OCI-LY3 (cell line): ENCODE measurements at regions not wholly inside any gene's neighbourhood (a gene's known extent, or its start where the extent isn't known, plus 50 kb on each side); places are given as distances from the start of the nearest gene placed in this dataset.

Experiments
- H2AFZ ChIP-seq: fragments of 200-600, 300-600 bp; shearing (Covaris generic); 2 replicates; pipeline ENCODE4 v1.6.0; 2014; ENCODE audit warnings: antibody characterized with exemption, low read depth, low read length
- H3K27ac ChIP-seq: fragments of 200-600, 300-600 bp; sonication (generic); 2 replicates; pipeline ENCODE4 v1.5.1; 2014; ENCODE audit warnings: mild to moderate bottlenecking, low read length, moderate library complexity, mixed read lengths
- H3K27me3 ChIP-seq: fragments of 200-600, 300-600 bp; sonication (generic); 2 replicates; pipeline ENCODE4 v1.6.1; 2014; ENCODE audit warnings: low read depth, low read length, mixed read lengths
- H3K36me3 ChIP-seq: fragments of 200-600, 300-600 bp; sonication (generic); replicated peaks from 2 replicates; pipeline ENCODE3; 2014; ENCODE audit warnings: low read depth, low read length, mixed read lengths
- H3K4me1 ChIP-seq: fragments of 300-600, 200-600 bp; sonication (generic); 2 replicates; pipeline ENCODE4 v1.6.1; 2014; ENCODE audit warnings: low read length, mixed read lengths
- H3K4me2 ChIP-seq: fragments of 200-600, 300-600 bp; sonication (generic); 2 replicates; pipeline ENCODE4 v1.6.1; 2014; ENCODE audit warnings: low read length, mixed read lengths
- H3K4me3 ChIP-seq: fragments of 300-600, 200-600 bp; sonication (generic); 2 replicates; pipeline ENCODE4 v1.5.1; 2014; ENCODE audit warnings: antibody characterized with exemption, mild to moderate bottlenecking, low read length, moderate library complexity
- H3K79me2 ChIP-seq: fragments of 300-600, 200-600 bp; shearing (Covaris generic); 2 replicates; pipeline ENCODE4 v1.6.1; 2014; ENCODE audit warnings: mild to moderate bottlenecking, low read length, mixed read lengths
- H3K9ac ChIP-seq: fragments of 300-600, 200-600 bp; shearing (Covaris generic); 2 replicates; pipeline ENCODE4 v1.6.0; 2014; ENCODE audit warnings: mild to moderate bottlenecking, low read length, moderate library complexity
- H3K9me3 ChIP-seq: fragments of 200-600, 300-600 bp; shearing (Covaris generic); 2 replicates; pipeline ENCODE4 v1.6.1; 2014; ENCODE audit warnings: low read length, mixed read lengths; ENCODE audit not compliant: insufficient read depth
- H4K20me1 ChIP-seq: fragments of 200-600, 300-600 bp; sonication (generic); 2 replicates; pipeline ENCODE4 v1.6.1; 2016; ENCODE audit warnings: low read length, mixed read lengths; ENCODE audit not compliant: insufficient read depth
- CTCF ChIP-seq: fragments of 200-600, 300-600 bp; sonication (generic); IDR thresholded peaks from 2 replicates; pipeline ENCODE4 v1.5.1; 2014; ENCODE audit warnings: antibody characterized with exemption, low read length, low read depth
- EZH2phosphoT487 ChIP-seq: fragments of 200-600 bp; shearing (Covaris generic); IDR thresholded peaks from 2 replicates; pipeline ENCODE4 v1.6.1; 2018; ENCODE audit warnings: antibody characterized with exemption, mixed run types, low read depth

DNA sequence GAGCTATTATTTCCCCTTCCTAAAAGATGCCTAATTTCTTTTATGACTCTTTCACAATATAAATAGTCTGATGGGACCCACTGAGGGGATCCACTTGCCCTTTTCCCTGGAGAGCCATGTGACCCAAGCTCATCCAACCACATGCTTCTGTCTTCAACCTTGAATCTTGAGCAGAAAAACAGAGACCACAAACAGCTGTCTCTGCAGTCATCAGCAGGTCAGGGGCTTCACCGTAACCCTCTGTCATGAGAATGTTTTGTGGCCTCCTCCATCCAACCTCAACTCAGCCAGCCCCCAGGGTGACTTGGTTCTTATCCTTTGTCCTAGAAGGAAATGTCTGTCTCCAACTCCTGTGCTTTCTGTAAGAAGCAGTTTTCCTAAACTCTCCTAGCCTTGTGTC lies 129.6 kb upstream of the POU2AF2 start:
- no peak for TF ChIP-seq EZH2phosphoT487
- no peak for TF ChIP-seq CTCF

DNA sequence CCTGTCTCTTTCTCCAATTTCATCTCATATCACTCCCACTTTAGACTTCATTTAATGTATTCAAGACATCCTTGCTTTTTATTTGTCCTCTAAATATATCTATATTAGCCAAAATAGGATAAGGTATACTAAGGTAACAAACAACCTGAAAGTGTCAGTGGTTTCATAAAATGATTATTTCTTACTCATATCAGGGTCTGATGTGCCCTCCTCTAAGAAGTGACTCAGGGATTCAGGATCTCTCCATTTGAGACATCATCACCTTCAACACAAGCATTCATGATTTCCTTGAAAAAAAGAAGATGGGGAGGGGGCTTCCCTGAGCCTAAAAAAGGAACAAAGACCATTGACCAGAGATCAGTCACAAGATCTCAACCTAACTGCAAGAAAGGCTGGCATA lies 131.4 kb upstream of the POU2AF2 start:
- no peak overlapping the region for H3K4me3 ChIP-seq
- H3K36me3 ChIP-seq, result no peaks in the 10 kb centered on the region

More for the DNA sequence above, 129.6 kb upstream of the POU2AF2 start:
- no peak overlapping the region for H3K9ac ChIP-seq
- H2AFZ ChIP-seq, result no peak overlapping the region
- no peaks in the 10 kb centered on the region for H4K20me1 ChIP-seq
- no peaks in the 10 kb centered on the region for H3K4me1 ChIP-seq
- H3K4me2 ChIP-seq, result no peak overlapping the region
- H3K4me3 ChIP-seq, result no peak overlapping the region
- H3K9me3 ChIP-seq, result no peaks in the 10 kb centered on the region
- no peaks in the 10 kb centered on the region for H3K79me2 ChIP-seq
- no peak overlapping the region for H3K27ac ChIP-seq
- H3K36me3 ChIP-seq, result no peaks in the 10 kb centered on the region
- no peaks in the 10 kb centered on the region for H3K27me3 ChIP-seq

GRCh38 chr11:111112614-111113013 lies 132.9 kb upstream of the POU2AF2 start:
- Histone ChIP-seq H3K4me1 (no peaks in the 10 kb centered on the region), H3K79me2 (no peaks in the 10 kb centered on the region), H3K27me3 (no peaks in the 10 kb centered on the region), H3K4me3 (no peak overlapping the region), H3K27ac (no peak overlapping the region), H2AFZ (no peak overlapping the region), H3K36me3 (no peaks in the 10 kb centered on the region), H4K20me1 (no peaks in the 10 kb centered on the region), H3K4me2 (no peak overlapping the region), H3K9me3 (no peaks in the 10 kb centered on the region), H3K9ac (no peak overlapping the region)
- no peak for TF ChIP-seq CTCF
- TF ChIP-seq EZH2phosphoT487, result no peak

More for the DNA sequence above, 131.4 kb upstream of the POU2AF2 start:
- H3K4me1 ChIP-seq, result no peaks in the 10 kb centered on the region
- no peaks in the 10 kb centered on the region for H3K9me3 ChIP-seq
- TF ChIP-seq CTCF (no peak), EZH2phosphoT487 (no peak)
- no peak overlapping the region for H3K27ac ChIP-seq
- H4K20me1 ChIP-seq, result no peaks in the 10 kb centered on the region
- H2AFZ ChIP-seq, result no peak overlapping the region
- H3K4me2 ChIP-seq, result no peak overlapping the region
- no peaks in the 10 kb centered on the region for H3K79me2 ChIP-seq
- no peaks in the 10 kb centered on the region for H3K27me3 ChIP-seq
- H3K9ac ChIP-seq, result no peak overlapping the region

DNA sequence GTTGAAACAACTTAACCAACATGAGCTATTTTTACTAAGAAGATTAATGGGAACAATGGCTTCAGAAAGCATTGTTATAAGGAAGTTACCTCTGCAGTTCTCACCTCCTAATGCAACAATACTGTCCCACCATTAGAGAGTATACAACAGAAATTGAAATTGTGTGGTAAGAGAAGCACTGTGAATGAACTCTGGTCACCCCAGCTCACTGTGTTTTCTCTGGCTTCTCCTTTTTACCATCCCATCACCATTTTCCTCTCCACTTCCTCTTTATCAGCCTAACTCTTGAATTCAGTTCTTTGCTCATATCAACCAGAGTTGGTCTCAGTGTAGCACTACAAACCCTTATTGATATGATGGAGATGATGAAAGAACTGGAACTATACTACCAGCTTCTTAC lies 138.0 kb upstream of the POU2AF2 start:
- Histone ChIP-seq H3K36me3 (no peaks in the 10 kb centered on the region), H3K9ac (no peak overlapping the region), H3K4me1 (no peaks in the 10 kb centered on the region), H3K4me2 (no peak overlapping the region), H3K27me3 (peaks cover 5% of the 10 kb centered on the region; the same call in 1 of the 2 replicates), H4K20me1 (no peaks in the 10 kb centered on the region), H3K27ac (no peak overlapping the region), H3K9me3 (no peaks in the 10 kb centered on the region), H3K4me3 (no peak overlapping the region), H3K79me2 (no peaks in the 10 kb centered on the region), H2AFZ (no peak overlapping the region)
- no peak for TF ChIP-seq EZH2phosphoT487
- TF ChIP-seq CTCF, result no peak
